AG04450 (cell line): ENCODE measurements at regions not wholly inside any gene's neighbourhood (a gene's known extent, or its start where the extent isn't known, plus 50 kb on each side); places are given as distances from the start of the nearest gene placed in this dataset.

Experiments
- CTCF ChIA-PET: fragments of 300-600, 350-600 bp; formaldehyde crosslinking; extraction: SDS; loops from one replicate; lab custom pipeline; 2022; ENCODE audit warnings: antibody characterized with exemption, inconsistent platforms; lab: Charles Lee
- POLR2A ChIA-PET: fragments of 350-600 bp; formaldehyde crosslinking; extraction: SDS; loops from one replicate; lab custom pipeline; 2021; ENCODE audit warnings: antibody characterized with exemption, inconsistent platforms; lab: Yijun Ruan, JAX
- DNase-seq: peaks from one replicate; pipeline ENCODE4 v3.0.0-alpha.2; 2011; ENCODE audit warnings: low read depth, low spot score
- H3K27ac ChIP-seq: one replicate; pipeline ENCODE4 v1.5.1; 2012; ENCODE audit warnings: low read depth, low read length, control low read depth
- H3K27me3 ChIP-seq: one replicate; pipeline ENCODE4 v1.6.0; 2012; ENCODE audit warnings: low read length; ENCODE audit not compliant: control insufficient read depth, insufficient read depth
- H3K4me3 ChIP-seq: 2 replicates; pipeline ENCODE4 v1.5.1; 2011; ENCODE audit warnings: mild to moderate bottlenecking, low read depth, low read length, control low read depth
- H3K9me3 ChIP-seq: 2 replicates; pipeline ENCODE4 v1.5.1; 2012; ENCODE audit warnings: low read length; ENCODE audit not compliant: control insufficient read depth, insufficient read depth
- CTCF ChIP-seq: IDR thresholded peaks from 2 replicates; pipeline ENCODE4 v1.5.1; 2011; ENCODE audit warnings: low read depth, low read length, control low read depth, inconsistent platforms

GRCh38 chr2:23058435-23058834, 326.5 kb upstream of the KLHL29 start:
- DNase-seq = no peak
- Histone ChIP-seq H3K27ac (no peak overlapping the region), H3K27me3 (no peaks in the 10 kb centered on the region), H3K4me3 (no peak overlapping the region), H3K9me3 (peaks cover 16% of the 10 kb centered on the region)
- ChIA-PET POLR2A (no interaction called here), CTCF (no interaction called here)
- TF ChIP-seq CTCF = no peak

GRCh38 chr2:23065210-23065609, 319.8 kb upstream of the KLHL29 start:
- no peak for DNase-seq
- TF ChIP-seq CTCF = no peak
- POLR2A ChIA-PET = no interaction called here

GRCh38 chr2:23065936-23066335, 319.0 kb upstream of the KLHL29 start:
- H3K4me3 ChIP-seq = no peak overlapping the region
- H3K27ac ChIP-seq = no peak overlapping the region
- TF ChIP-seq CTCF = no peak
- no peaks in the 10 kb centered on the region for H3K27me3 ChIP-seq
- ChIA-PET CTCF (no interaction called here), POLR2A (no interaction called here)
- peaks cover 11% of the 10 kb centered on the region for H3K9me3 ChIP-seq
- no peak for DNase-seq

More at GRCh38 chr2:23065210-23065609, 319.8 kb upstream of the KLHL29 start:
- Histone ChIP-seq H3K4me3 (no peak overlapping the region), H3K9me3 (peaks cover 10% of the 10 kb centered on the region), H3K27me3 (no peaks in the 10 kb centered on the region), H3K27ac (no peak overlapping the region)
- CTCF ChIA-PET = no interaction called here

- CTCF ChIA-PET = no interaction called here
- Histone ChIP-seq H3K9me3 (peaks cover 8% of the 10 kb centered on the region), H3K27me3 (no peaks in the 10 kb centered on the region), H3K4me3 (no peak overlapping the region), H3K27ac (no peak overlapping the region)
- no peak for TF ChIP-seq CTCF
- DNase-seq = no peak
- POLR2A ChIA-PET = no interaction called here
These were observed 318.3 kb upstream of the KLHL29 start for GRCh38 chr2:23066686-23067085.

GRCh38 chr2:23069156-23069555, 315.8 kb upstream of the KLHL29 start:
- peaks cover 8% of the 10 kb centered on the region for H3K9me3 ChIP-seq
- DNase-seq = no peak
- H3K27ac ChIP-seq = no peak overlapping the region
- ChIA-PET POLR2A (no interaction called here), CTCF (no interaction called here)
- no peaks in the 10 kb centered on the region for H3K27me3 ChIP-seq
- TF ChIP-seq CTCF = no peak
- H3K4me3 ChIP-seq = no peak overlapping the region
